ENCODE measurements at regions not wholly inside any gene's neighbourhood (a gene's known extent, or its start where the extent isn't known, plus 50 kb on each side); places are given as distances from the start of the nearest gene placed in this dataset.
A peak's percentile ranks its signal among the peaks of the same experiment; 100 is the strongest.
"Not testable (repeated sequence)": the region's sequence is repeated elsewhere in the genome, so short reads cannot be mapped to it uniquely, and the experiment has no call there.

DNA sequence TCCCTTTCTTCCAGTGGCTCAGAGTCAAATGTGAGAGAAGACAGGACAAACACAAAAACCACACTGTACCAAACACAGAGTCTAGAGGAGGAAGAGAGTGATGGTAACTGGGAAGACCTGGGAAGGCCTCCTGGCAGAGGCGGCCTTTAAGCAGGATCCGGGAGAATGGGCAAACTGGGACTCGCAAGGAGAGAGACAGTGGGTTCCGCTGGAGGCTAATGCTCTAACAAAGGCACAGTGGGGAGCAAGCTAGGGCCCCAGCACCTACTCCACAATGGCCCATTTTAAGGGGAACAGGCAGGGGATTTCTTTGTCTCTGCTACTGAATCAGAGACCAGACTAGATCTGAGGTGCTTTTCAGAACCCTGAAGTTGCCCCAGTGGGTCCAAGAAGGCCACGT is 81.4 kb upstream of the HES1 start:
- no peak overlapping the region for H3K4me2 ChIP-seq (ENCODE audit: low read depth, low read length, poor library complexity, severe bottlenecking)
- no peaks in the 10 kb centered on the region for H3K36me3 ChIP-seq (ENCODE audit: insufficient read depth, low read length)
- no peak overlapping the region for H3K9ac ChIP-seq (ENCODE audit: low read depth, low read length, poor library complexity, severe bottlenecking)
- H3K79me2 ChIP-seq (ENCODE audit: insufficient read depth, low read length), result no peaks in the 10 kb centered on the region
- no peak overlapping the region for H2AFZ ChIP-seq (ENCODE audit: low read length)
- H3F3A ChIP-seq (ENCODE audit: low read depth), result no peaks in the 10 kb centered on the region
- no peaks in the 10 kb centered on the region for H3K9me2 ChIP-seq (replicated peaks; ENCODE audit: low read depth, low read length)
- peaks cover 19% of the 10 kb centered on the region; the same call in 1 of the 2 replicates for H3K9me3 ChIP-seq (ENCODE audit: insufficient read depth, low read depth, low read length)
- no peak overlapping the region for H3K4me3 ChIP-seq (ENCODE audit: low read length, poor library complexity, severe bottlenecking)
- no peak for TF ChIP-seq EZH2phosphoT487 (IDR thresholded peaks at IDR 0.05; ENCODE audit: borderline replicate concordance)
- TF ChIP-seq, protein P1, sequence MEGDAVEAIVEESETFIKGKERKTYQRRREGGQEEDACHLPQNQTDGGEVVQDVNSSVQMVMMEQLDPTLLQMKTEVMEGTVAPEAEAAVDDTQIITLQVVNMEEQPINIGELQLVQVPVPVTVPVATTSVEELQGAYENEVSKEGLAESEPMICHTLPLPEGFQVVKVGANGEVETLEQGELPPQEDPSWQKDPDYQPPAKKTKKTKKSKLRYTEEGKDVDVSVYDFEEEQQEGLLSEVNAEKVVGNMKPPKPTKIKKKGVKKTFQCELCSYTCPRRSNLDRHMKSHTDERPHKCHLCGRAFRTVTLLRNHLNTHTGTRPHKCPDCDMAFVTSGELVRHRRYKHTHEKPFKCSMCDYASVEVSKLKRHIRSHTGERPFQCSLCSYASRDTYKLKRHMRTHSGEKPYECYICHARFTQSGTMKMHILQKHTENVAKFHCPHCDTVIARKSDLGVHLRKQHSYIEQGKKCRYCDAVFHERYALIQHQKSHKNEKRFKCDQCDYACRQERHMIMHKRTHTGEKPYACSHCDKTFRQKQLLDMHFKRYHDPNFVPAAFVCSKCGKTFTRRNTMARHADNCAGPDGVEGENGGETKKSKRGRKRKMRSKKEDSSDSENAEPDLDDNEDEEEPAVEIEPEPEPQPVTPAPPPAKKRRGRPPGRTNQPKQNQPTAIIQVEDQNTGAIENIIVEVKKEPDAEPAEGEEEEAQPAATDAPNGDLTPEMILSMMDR (conservative IDR thresholded peaks at IDR 0.05; ENCODE audit: low read length), result no peak
- H3K4me1 ChIP-seq (ENCODE audit: insufficient read depth, low read length, poor library complexity, severe bottlenecking), result peaks cover 15% of the 10 kb centered on the region
- H4K20me1 ChIP-seq (ENCODE audit: insufficient read depth, low read length, poor library complexity, severe bottlenecking), result no peaks in the 10 kb centered on the region
- no peaks in the 10 kb centered on the region for H3K27me3 ChIP-seq (ENCODE audit: insufficient read depth, low read length, poor library complexity, severe bottlenecking)

DNA sequence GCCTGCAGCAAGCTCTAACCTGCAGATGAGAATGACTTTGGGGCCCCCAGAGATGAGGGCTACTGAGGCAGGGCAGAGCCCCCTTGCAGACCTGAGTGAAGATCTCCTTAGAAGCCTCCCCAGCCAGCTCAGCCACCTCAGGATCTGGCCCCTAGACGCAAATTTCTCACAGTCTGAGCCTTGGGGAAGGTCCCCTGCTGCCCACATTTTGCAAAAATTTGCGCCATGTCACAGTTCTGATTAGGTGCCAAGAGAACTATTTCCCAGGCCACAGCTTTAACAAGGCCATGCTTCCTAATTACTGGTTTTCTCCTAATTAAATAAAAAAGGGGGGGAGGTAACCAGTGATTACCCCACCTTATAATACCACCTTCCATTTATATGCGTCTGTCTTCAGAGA is 81.0 kb upstream of the HES1 start:
- Histone ChIP-seq H3K36me3 (ENCODE audit: insufficient read depth, low read length) (no peaks in the 10 kb centered on the region), H3K27me3 (ENCODE audit: insufficient read depth, low read length, poor library complexity, severe bottlenecking) (no peaks in the 10 kb centered on the region), H3K9me2 (replicated peaks; ENCODE audit: low read depth, low read length) (no peaks in the 10 kb centered on the region), H3K4me3 (ENCODE audit: low read length, poor library complexity, severe bottlenecking) (no peak overlapping the region), H4K20me1 (ENCODE audit: insufficient read depth, low read length, poor library complexity, severe bottlenecking) (no peaks in the 10 kb centered on the region), H2AFZ (ENCODE audit: low read length) (no peak overlapping the region), H3K9ac (ENCODE audit: low read depth, low read length, poor library complexity, severe bottlenecking) (no peak overlapping the region), H3K79me2 (ENCODE audit: insufficient read depth, low read length) (no peaks in the 10 kb centered on the region), H3K9me3 (ENCODE audit: insufficient read depth, low read depth, low read length) (peaks cover 19% of the 10 kb centered on the region; the same call in 1 of the 2 replicates), H3K4me1 (ENCODE audit: insufficient read depth, low read length, poor library complexity, severe bottlenecking) (peaks cover 15% of the 10 kb centered on the region), H3K4me2 (ENCODE audit: low read depth, low read length, poor library complexity, severe bottlenecking) (no peak overlapping the region), H3F3A (ENCODE audit: low read depth) (no peaks in the 10 kb centered on the region)
- TF ChIP-seq EZH2phosphoT487 (IDR thresholded peaks at IDR 0.05; ENCODE audit: borderline replicate concordance), result no peak
- TF ChIP-seq, protein P1 (conservative IDR thresholded peaks at IDR 0.05; ENCODE audit: low read length), result no peak

DNA sequence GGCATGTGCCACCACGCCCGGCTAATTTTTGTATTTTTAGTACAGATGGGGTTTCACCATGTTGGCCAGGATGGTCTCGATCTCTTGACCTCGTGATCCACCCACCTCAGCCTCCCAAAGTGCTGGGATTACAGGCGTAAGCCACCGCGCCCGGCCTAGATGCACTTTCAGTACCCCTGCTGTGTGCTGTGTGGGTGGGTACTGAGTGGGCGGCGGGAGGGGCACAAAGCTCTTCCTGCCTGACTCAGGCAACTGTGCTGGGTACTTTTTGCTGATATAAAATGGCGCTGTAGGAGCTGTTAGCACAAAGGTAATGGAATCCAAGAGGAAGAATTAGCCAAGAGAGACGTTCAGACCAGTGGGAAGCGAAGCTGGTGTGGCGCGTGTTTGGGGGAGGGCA is 79.6 kb upstream of the HES1 start:
- H3K9ac ChIP-seq (ENCODE audit: low read depth, low read length, poor library complexity, severe bottlenecking); H3F3A ChIP-seq (ENCODE audit: low read depth); H3K79me2 ChIP-seq (ENCODE audit: insufficient read depth, low read length); H3K9me3 ChIP-seq (ENCODE audit: insufficient read depth, low read depth, low read length); H3K4me3 ChIP-seq (ENCODE audit: low read length, poor library complexity, severe bottlenecking); H2AFZ ChIP-seq (ENCODE audit: low read length); H3K9me2 ChIP-seq (replicated peaks; ENCODE audit: low read depth, low read length); H3K27me3 ChIP-seq (ENCODE audit: insufficient read depth, low read length, poor library complexity, severe bottlenecking); H3K36me3 ChIP-seq (ENCODE audit: insufficient read depth, low read length); H4K20me1 ChIP-seq (ENCODE audit: insufficient read depth, low read length, poor library complexity, severe bottlenecking); H3K4me2 ChIP-seq (ENCODE audit: low read depth, low read length, poor library complexity, severe bottlenecking): not testable (repeated sequence)
- H3K4me1 ChIP-seq (ENCODE audit: insufficient read depth, low read length, poor library complexity, severe bottlenecking), result peaks cover 15% of the 10 kb centered on the region

DNA sequence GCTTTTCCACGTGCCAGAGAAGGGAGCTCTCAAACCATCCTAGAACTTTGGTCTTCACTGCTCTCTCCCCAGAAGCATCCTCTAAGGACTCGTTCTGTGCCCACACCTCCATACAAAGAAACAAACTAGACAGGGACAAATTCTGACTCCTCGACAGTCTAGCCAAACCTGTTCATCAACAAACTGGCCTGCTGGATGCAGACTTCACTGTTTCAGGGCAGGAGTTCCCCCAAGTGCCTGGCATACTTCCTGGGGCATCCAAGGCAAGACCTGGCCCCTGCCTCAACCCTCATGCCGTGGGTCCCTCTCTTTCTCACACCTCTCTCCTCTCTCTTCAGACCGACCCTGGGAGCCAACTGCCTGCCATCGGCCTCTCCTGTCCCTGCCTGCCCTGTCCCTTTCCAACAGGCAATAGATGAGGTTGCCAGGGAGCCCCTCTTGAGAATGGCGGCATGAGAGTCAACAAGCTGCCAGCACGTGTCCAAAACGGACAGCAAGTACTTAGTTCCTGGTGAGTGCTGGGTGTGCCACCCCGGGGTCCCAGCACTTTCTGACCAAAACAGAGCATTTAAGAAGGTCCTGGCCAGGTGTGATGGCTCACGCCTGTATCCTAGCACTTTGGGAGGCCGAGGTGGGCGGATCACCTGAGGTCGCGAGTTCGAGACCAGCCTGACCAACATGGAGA is 79.1 kb upstream of the HES1 start:
- Histone ChIP-seq H3K79me2 (ENCODE audit: insufficient read depth, low read length) (no peaks in the 10 kb centered on the region), H3K4me1 (ENCODE audit: insufficient read depth, low read length, poor library complexity, severe bottlenecking) (peaks cover 15% of the 10 kb centered on the region), H3F3A (ENCODE audit: low read depth) (no peaks in the 10 kb centered on the region), H3K27me3 (ENCODE audit: insufficient read depth, low read length, poor library complexity, severe bottlenecking) (no peaks in the 10 kb centered on the region), H3K9ac (ENCODE audit: low read depth, low read length, poor library complexity, severe bottlenecking) (peak overlapping the region; percentile 24), H3K4me2 (ENCODE audit: low read depth, low read length, poor library complexity, severe bottlenecking) (peak overlapping the region; percentile 67), H3K9me3 (ENCODE audit: insufficient read depth, low read depth, low read length) (peaks cover 2% of the 10 kb centered on the region; the same call in 1 of the 2 replicates), H3K4me3 (ENCODE audit: low read length, poor library complexity, severe bottlenecking) (no peak overlapping the region), H2AFZ (ENCODE audit: low read length) (no peak overlapping the region), H3K36me3 (ENCODE audit: insufficient read depth, low read length) (no peaks in the 10 kb centered on the region), H4K20me1 (ENCODE audit: insufficient read depth, low read length, poor library complexity, severe bottlenecking) (no peaks in the 10 kb centered on the region), H3K9me2 (replicated peaks; ENCODE audit: low read depth, low read length) (no peaks in the 10 kb centered on the region)
- TF ChIP-seq, protein P1 (conservative IDR thresholded peaks at IDR 0.05; ENCODE audit: low read length), result no peak
- TF ChIP-seq EZH2phosphoT487 (IDR thresholded peaks at IDR 0.05; ENCODE audit: borderline replicate concordance), result no peak
